Stimulated activated CD4-positive, alpha-beta T cell treated with anti-CD3 and anti-CD28 coated beads, Interleukin-4, amount 100 ng/mL, for 24 hours (primary cell): ENCODE measurements at regions not wholly inside any gene's neighbourhood (a gene's known extent, or its start where the extent isn't known, plus 50 kb on each side); places are given as distances from the start of the nearest gene placed in this dataset.
"Not testable (repeated sequence)": the region's sequence is repeated elsewhere in the genome, so short reads cannot be mapped to it uniquely, and the experiment has no call there.

Experiments used
- DNase-seq: peaks from one replicate; pipeline ENCODE4 v3.0.0-alpha.2; 2020

GRCh38 chr2:87415586-87416265, 332.2 kb upstream of the PLGLB2 start:
- not testable (repeated sequence) for DNase-seq

- not testable (repeated sequence) for DNase-seq
These were observed 331.7 kb upstream of the PLGLB2 start for GRCh38 chr2:87416266-87416592.

GRCh38 chr2:87417147-87417546, 330.7 kb upstream of the PLGLB2 start:
- not testable (repeated sequence) for DNase-seq

GRCh38 chr2:87417742-87418567, 329.9 kb upstream of the PLGLB2 start:
- not testable (repeated sequence) for DNase-seq

- not testable (repeated sequence) for DNase-seq
These were observed 328.8 kb upstream of the PLGLB2 start for GRCh38 chr2:87418823-87419822.

GRCh38 chr2:87419980-87420379, 327.9 kb upstream of the PLGLB2 start:
- not testable (repeated sequence) for DNase-seq

GRCh38 chr2:87420954-87421353, 326.9 kb upstream of the PLGLB2 start:
- not testable (repeated sequence) for DNase-seq

- DNase-seq = not testable (repeated sequence)
These were observed 323.8 kb upstream of the PLGLB2 start for GRCh38 chr2:87423796-87424762.

- not testable (repeated sequence) for DNase-seq
These were observed 323.1 kb upstream of the PLGLB2 start for GRCh38 chr2:87424763-87425154.

GRCh38 chr2:87425191-87425590, 322.7 kb upstream of the PLGLB2 start:
- DNase-seq = not testable (repeated sequence)

- not testable (repeated sequence) for DNase-seq
These were observed 322.2 kb upstream of the PLGLB2 start for GRCh38 chr2:87425717-87426116.

- not testable (repeated sequence) for DNase-seq
These were observed 319.3 kb upstream of the PLGLB2 start for GRCh38 chr2:87428452-87429130.

- DNase-seq = not testable (repeated sequence)
These were observed 318.5 kb upstream of the PLGLB2 start for GRCh38 chr2:87429206-87429930.

GRCh38 chr2:87429931-87430275, 318.0 kb upstream of the PLGLB2 start:
- not testable (repeated sequence) for DNase-seq

GRCh38 chr2:87431051-87431450, 316.8 kb upstream of the PLGLB2 start:
- not testable (repeated sequence) for DNase-seq

- DNase-seq = not testable (repeated sequence)
These were observed 315.0 kb upstream of the PLGLB2 start for GRCh38 chr2:87432711-87433453.

GRCh38 chr2:87436007-87436406, 311.9 kb upstream of the PLGLB2 start:
- DNase-seq = not testable (repeated sequence)

- not testable (repeated sequence) for DNase-seq
These were observed 310.1 kb upstream of the PLGLB2 start for GRCh38 chr2:87437701-87438260.

- not testable (repeated sequence) for DNase-seq
These were observed 309.0 kb upstream of the PLGLB2 start for GRCh38 chr2:87438780-87439454.
